ENCODE measurements at regions not wholly inside any gene's neighbourhood (a gene's known extent, or its start where the extent isn't known, plus 50 kb on each side); places are given as distances from the start of the nearest gene placed in this dataset.
"Not testable (repeated sequence)": the region's sequence is repeated elsewhere in the genome, so short reads cannot be mapped to it uniquely, and the experiment has no call there.

- TF ChIP-seq PAX5 (IDR thresholded peaks at IDR 0.05; ENCODE audit: insufficient read depth, low read length, severe bottlenecking) (no peak), POU2F2 (IDR thresholded peaks at IDR 0.05; ENCODE audit: low read depth, low read length) (no peak), POLR2AphosphoS5 (IDR thresholded peaks at IDR 0.05; ENCODE audit: low read depth, low read length) (no peak), TAF1 (IDR thresholded peaks at IDR 0.05; ENCODE audit: low read depth, low read length) (no peak), POLR2A (IDR thresholded peaks at IDR 0.05; ENCODE audit: low read depth, low read length) (no peak), SPI1 (IDR thresholded peaks at IDR 0.05; ENCODE audit: low read depth, low read length) (no peak)
- DNase-seq (ENCODE audit: insufficient read length, low spot score): no peak
- FAIRE-seq: no peak
These were observed 178.6 kb downstream of the TBX15 start for GRCh38 chr1:118809586-118809985.

GRCh38 chr1:118803128-118803527 lies 185.0 kb downstream of the TBX15 start:
- not testable (repeated sequence) for DNase-seq (ENCODE audit: insufficient read length, low spot score); FAIRE-seq

- TF ChIP-seq TAF1 (IDR thresholded peaks at IDR 0.05; ENCODE audit: low read depth, low read length) (no peak), POLR2AphosphoS5 (IDR thresholded peaks at IDR 0.05; ENCODE audit: low read depth, low read length) (no peak), POU2F2 (IDR thresholded peaks at IDR 0.05; ENCODE audit: low read depth, low read length) (no peak), SPI1 (IDR thresholded peaks at IDR 0.05; ENCODE audit: low read depth, low read length) (no peak), POLR2A (IDR thresholded peaks at IDR 0.05; ENCODE audit: low read depth, low read length) (no peak), PAX5 (IDR thresholded peaks at IDR 0.05; ENCODE audit: insufficient read depth, low read length, severe bottlenecking) (no peak)
- no peak for DNase-seq (ENCODE audit: insufficient read length, low spot score)
- no peak for FAIRE-seq
These were observed 196.9 kb downstream of the TBX15 start for GRCh38 chr1:118791094-118791691.

GRCh38 chr1:118788463-118788862 lies 199.7 kb downstream of the TBX15 start:
- FAIRE-seq (no peak), DNase-seq (ENCODE audit: insufficient read length, low spot score) (no peak)

GRCh38 chr1:118786454-118787155 lies 201.5 kb downstream of the TBX15 start:
- FAIRE-seq: no peak
- DNase-seq (ENCODE audit: insufficient read length, low spot score): no peak
- TF ChIP-seq POLR2A (IDR thresholded peaks at IDR 0.05; ENCODE audit: low read depth, low read length) (no peak), POU2F2 (IDR thresholded peaks at IDR 0.05; ENCODE audit: low read depth, low read length) (no peak), SPI1 (IDR thresholded peaks at IDR 0.05; ENCODE audit: low read depth, low read length) (no peak), TAF1 (IDR thresholded peaks at IDR 0.05; ENCODE audit: low read depth, low read length) (no peak), POLR2AphosphoS5 (IDR thresholded peaks at IDR 0.05; ENCODE audit: low read depth, low read length) (no peak), PAX5 (IDR thresholded peaks at IDR 0.05; ENCODE audit: insufficient read depth, low read length, severe bottlenecking) (no peak)

More at GRCh38 chr1:118788463-118788862, 199.7 kb downstream of the TBX15 start:
- TF ChIP-seq SPI1 (IDR thresholded peaks at IDR 0.05; ENCODE audit: low read depth, low read length): no peak
- TF ChIP-seq POU2F2 (IDR thresholded peaks at IDR 0.05; ENCODE audit: low read depth, low read length): no peak

GRCh38 chr1:118785246-118785645 lies 202.9 kb downstream of the TBX15 start:
- FAIRE-seq (no peak), DNase-seq (ENCODE audit: insufficient read length, low spot score) (no peak)

GRCh38 chr1:118783095-118783758 lies 204.9 kb downstream of the TBX15 start:
- TF ChIP-seq TAF1 (IDR thresholded peaks at IDR 0.05; ENCODE audit: low read depth, low read length) (no peak), POLR2AphosphoS5 (IDR thresholded peaks at IDR 0.05; ENCODE audit: low read depth, low read length) (no peak), POU2F2 (IDR thresholded peaks at IDR 0.05; ENCODE audit: low read depth, low read length) (no peak), SPI1 (IDR thresholded peaks at IDR 0.05; ENCODE audit: low read depth, low read length) (no peak)

More at GRCh38 chr1:118785246-118785645, 202.9 kb downstream of the TBX15 start:
- TF ChIP-seq TAF1 (IDR thresholded peaks at IDR 0.05; ENCODE audit: low read depth, low read length): no peak
- no peak for TF ChIP-seq SPI1 (IDR thresholded peaks at IDR 0.05; ENCODE audit: low read depth, low read length)
- no peak for TF ChIP-seq POU2F2 (IDR thresholded peaks at IDR 0.05; ENCODE audit: low read depth, low read length)
- TF ChIP-seq POLR2A (IDR thresholded peaks at IDR 0.05; ENCODE audit: low read depth, low read length): no peak
- no peak for TF ChIP-seq PAX5 (IDR thresholded peaks at IDR 0.05; ENCODE audit: insufficient read depth, low read length, severe bottlenecking)
- no peak for TF ChIP-seq POLR2AphosphoS5 (IDR thresholded peaks at IDR 0.05; ENCODE audit: low read depth, low read length)

GRCh38 chr1:118773656-118774055 lies 214.5 kb downstream of the TBX15 start:
- FAIRE-seq (no peak), DNase-seq (ENCODE audit: insufficient read length, low spot score) (no peak)

More at GRCh38 chr1:118783095-118783758, 204.9 kb downstream of the TBX15 start:
- DNase-seq (ENCODE audit: insufficient read length, low spot score) (no peak), FAIRE-seq (no peak)

GRCh38 chr1:118767971-118768370 lies 220.2 kb downstream of the TBX15 start:
- FAIRE-seq: no peak
- DNase-seq (ENCODE audit: insufficient read length, low spot score): no peak
- TF ChIP-seq TAF1 (IDR thresholded peaks at IDR 0.05; ENCODE audit: low read depth, low read length) (no peak), SPI1 (IDR thresholded peaks at IDR 0.05; ENCODE audit: low read depth, low read length) (no peak), PAX5 (IDR thresholded peaks at IDR 0.05; ENCODE audit: insufficient read depth, low read length, severe bottlenecking) (no peak), POLR2A (IDR thresholded peaks at IDR 0.05; ENCODE audit: low read depth, low read length) (no peak)

More at GRCh38 chr1:118773656-118774055, 214.5 kb downstream of the TBX15 start:
- TF ChIP-seq POU2F2 (IDR thresholded peaks at IDR 0.05; ENCODE audit: low read depth, low read length): no peak
- TF ChIP-seq TAF1 (IDR thresholded peaks at IDR 0.05; ENCODE audit: low read depth, low read length): no peak
- no peak for TF ChIP-seq PAX5 (IDR thresholded peaks at IDR 0.05; ENCODE audit: insufficient read depth, low read length, severe bottlenecking)
- no peak for TF ChIP-seq POLR2AphosphoS5 (IDR thresholded peaks at IDR 0.05; ENCODE audit: low read depth, low read length)
- no peak for TF ChIP-seq SPI1 (IDR thresholded peaks at IDR 0.05; ENCODE audit: low read depth, low read length)

- no peak for TF ChIP-seq TAF1 (IDR thresholded peaks at IDR 0.05; ENCODE audit: low read depth, low read length)
- no peak for TF ChIP-seq POLR2AphosphoS5 (IDR thresholded peaks at IDR 0.05; ENCODE audit: low read depth, low read length)
- TF ChIP-seq POU2F2 (IDR thresholded peaks at IDR 0.05; ENCODE audit: low read depth, low read length): no peak
- TF ChIP-seq POLR2A (IDR thresholded peaks at IDR 0.05; ENCODE audit: low read depth, low read length): no peak
- TF ChIP-seq SPI1 (IDR thresholded peaks at IDR 0.05; ENCODE audit: low read depth, low read length): no peak
- TF ChIP-seq PAX5 (IDR thresholded peaks at IDR 0.05; ENCODE audit: insufficient read depth, low read length, severe bottlenecking): no peak
- DNase-seq (ENCODE audit: insufficient read length, low spot score) (no peak), FAIRE-seq (no peak)
These were observed 234.2 kb downstream of the TBX15 start for GRCh38 chr1:118753976-118754375.

Data from GM12891 (cell line).